PFSK-1 (cell line): ENCODE measurements at regions not wholly inside any gene's neighbourhood (a gene's known extent, or its start where the extent isn't known, plus 50 kb on each side); places are given as distances from the start of the nearest gene placed in this dataset.

Source experiments
- FOXP2 ChIP-seq: optimal IDR thresholded peaks from 2 replicates; pipeline ENCODE3; 2011; ENCODE audit warnings: borderline replicate concordance, control low read depth, inconsistent platforms; ENCODE audit not compliant: insufficient read depth; ENCODE audit errors: extremely low read length, extremely low read depth
- POLR2AphosphoS5 ChIP-seq: IDR thresholded peaks from 2 replicates; pipeline ENCODE4 v1.6.1; 2012; ENCODE audit warnings: low read depth, mild to moderate bottlenecking, control low read depth, low read length, moderate library complexity
- SIN3A ChIP-seq: IDR thresholded peaks from 2 replicates; pipeline ENCODE4 v1.6.1; 2012; ENCODE audit warnings: mild to moderate bottlenecking, low read length, moderate library complexity, borderline replicate concordance; ENCODE audit not compliant: insufficient read depth
- TAF1 ChIP-seq: IDR thresholded peaks from 2 replicates; pipeline ENCODE4 v1.6.1; 2012; ENCODE audit warnings: low read length, control low read depth, borderline replicate concordance; ENCODE audit not compliant: insufficient read depth
- TF ChIP-seq, protein P1 (sequence below), 2 experiments: IDR thresholded peaks; 2 replicates each; pipeline versions ENCODE4 v1.6.1 to v1.8.0; 2011 to 2012; ENCODE audit warnings: low read depth in 2 of 2, low read length in 2 of 2, control low read depth in 1 of 2, inconsistent platforms in 1 of 2, mild to moderate bottlenecking in 1 of 2, moderate library complexity in 1 of 2; ENCODE audit not compliant: insufficient read depth in 1 of 2

GRCh38 chr14:43939836-43940235, 567.2 kb downstream of the FSCB start:
- TF ChIP-seq TAF1 (no peak), FOXP2 (no peak), SIN3A (no peak), POLR2AphosphoS5 (no peak)
- TF ChIP-seq, protein P1, sequence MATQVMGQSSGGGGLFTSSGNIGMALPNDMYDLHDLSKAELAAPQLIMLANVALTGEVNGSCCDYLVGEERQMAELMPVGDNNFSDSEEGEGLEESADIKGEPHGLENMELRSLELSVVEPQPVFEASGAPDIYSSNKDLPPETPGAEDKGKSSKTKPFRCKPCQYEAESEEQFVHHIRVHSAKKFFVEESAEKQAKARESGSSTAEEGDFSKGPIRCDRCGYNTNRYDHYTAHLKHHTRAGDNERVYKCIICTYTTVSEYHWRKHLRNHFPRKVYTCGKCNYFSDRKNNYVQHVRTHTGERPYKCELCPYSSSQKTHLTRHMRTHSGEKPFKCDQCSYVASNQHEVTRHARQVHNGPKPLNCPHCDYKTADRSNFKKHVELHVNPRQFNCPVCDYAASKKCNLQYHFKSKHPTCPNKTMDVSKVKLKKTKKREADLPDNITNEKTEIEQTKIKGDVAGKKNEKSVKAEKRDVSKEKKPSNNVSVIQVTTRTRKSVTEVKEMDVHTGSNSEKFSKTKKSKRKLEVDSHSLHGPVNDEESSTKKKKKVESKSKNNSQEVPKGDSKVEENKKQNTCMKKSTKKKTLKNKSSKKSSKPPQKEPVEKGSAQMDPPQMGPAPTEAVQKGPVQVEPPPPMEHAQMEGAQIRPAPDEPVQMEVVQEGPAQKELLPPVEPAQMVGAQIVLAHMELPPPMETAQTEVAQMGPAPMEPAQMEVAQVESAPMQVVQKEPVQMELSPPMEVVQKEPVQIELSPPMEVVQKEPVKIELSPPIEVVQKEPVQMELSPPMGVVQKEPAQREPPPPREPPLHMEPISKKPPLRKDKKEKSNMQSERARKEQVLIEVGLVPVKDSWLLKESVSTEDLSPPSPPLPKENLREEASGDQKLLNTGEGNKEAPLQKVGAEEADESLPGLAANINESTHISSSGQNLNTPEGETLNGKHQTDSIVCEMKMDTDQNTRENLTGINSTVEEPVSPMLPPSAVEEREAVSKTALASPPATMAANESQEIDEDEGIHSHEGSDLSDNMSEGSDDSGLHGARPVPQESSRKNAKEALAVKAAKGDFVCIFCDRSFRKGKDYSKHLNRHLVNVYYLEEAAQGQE (IDR thresholded peaks at IDR 0.05; ENCODE audit: insufficient read depth in 1 of 2, low read depth in 2 of 2, low read length in 2 of 2): no peak

DNA sequence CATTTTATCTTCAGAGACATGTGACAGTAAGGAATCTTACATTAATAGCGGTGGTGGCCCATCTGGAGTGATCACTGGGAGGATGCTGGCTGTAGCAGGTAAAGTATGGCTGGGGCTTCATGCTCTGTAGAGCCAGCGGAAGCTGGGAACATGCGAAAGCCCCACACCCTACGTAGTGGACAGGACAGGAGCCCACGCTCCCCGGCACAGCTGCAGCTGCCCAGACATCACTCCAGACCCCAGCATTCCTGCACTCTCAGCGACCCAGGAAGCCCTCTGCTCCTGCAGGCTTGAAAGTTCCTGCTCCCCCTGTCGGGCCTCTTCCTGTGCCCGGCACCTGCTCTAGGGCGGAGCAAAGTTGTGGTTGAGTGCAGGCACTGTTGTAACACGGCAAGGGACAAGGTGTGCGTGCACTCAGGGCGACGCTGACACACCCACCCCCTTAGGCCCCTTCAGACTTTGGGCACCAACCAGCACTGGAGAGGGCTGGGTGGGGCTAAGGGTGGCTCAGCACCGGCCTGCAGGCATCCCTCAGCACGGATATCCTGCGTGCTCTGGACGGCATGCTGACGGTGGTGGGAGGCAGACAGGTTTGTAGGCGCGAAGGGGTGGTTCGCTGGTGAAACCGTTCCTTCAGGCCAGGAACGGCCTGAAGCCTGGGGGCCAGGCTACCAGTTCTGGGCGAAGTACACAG, 568.3 kb downstream of the FSCB start:
- no peak for TF ChIP-seq FOXP2
- no peak for TF ChIP-seq SIN3A
- TF ChIP-seq, protein P1 (IDR thresholded peaks at IDR 0.05; ENCODE audit: insufficient read depth in 1 of 2, low read depth in 2 of 2, low read length in 2 of 2): no peak
- TF ChIP-seq POLR2AphosphoS5: no peak
- TF ChIP-seq TAF1: no peak

GRCh38 chr14:43937001-43937400, 570.1 kb downstream of the FSCB start:
- TF ChIP-seq SIN3A (no peak), TAF1 (no peak), POLR2AphosphoS5 (no peak), FOXP2 (no peak)
- TF ChIP-seq, protein P1 (IDR thresholded peaks at IDR 0.05; ENCODE audit: insufficient read depth in 1 of 2, low read depth in 2 of 2, low read length in 2 of 2): no peak

DNA sequence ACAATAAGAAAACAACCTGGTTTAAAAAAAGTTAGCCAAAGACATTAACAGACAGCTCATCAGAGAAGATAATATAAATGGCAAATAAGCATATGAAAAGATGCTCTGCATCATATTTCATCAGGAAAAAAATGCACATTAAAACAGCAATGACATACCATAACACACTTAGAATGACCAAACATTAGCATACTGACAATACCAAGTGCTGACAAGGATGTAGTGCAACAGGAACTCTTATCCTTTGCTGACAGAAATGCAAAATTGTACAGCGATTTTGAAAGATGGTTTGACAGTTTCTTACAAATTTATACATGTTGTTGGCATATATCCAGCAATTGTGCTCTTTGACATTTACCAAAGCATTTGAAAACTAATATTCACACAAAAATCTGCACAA, 573.0 kb downstream of the FSCB start:
- no peak for TF ChIP-seq SIN3A
- TF ChIP-seq FOXP2: no peak
- no peak for TF ChIP-seq POLR2AphosphoS5
- TF ChIP-seq TAF1: no peak
- TF ChIP-seq, protein P1 (IDR thresholded peaks at IDR 0.05; ENCODE audit: insufficient read depth in 1 of 2, low read depth in 2 of 2, low read length in 2 of 2): no peak

GRCh38 chr14:43914041-43914693, 592.9 kb downstream of the FSCB start:
- TF ChIP-seq SIN3A (no peak), TAF1 (no peak), POLR2AphosphoS5 (no peak), FOXP2 (no peak)
- TF ChIP-seq, protein P1 (IDR thresholded peaks at IDR 0.05; ENCODE audit: insufficient read depth in 1 of 2, low read depth in 2 of 2, low read length in 2 of 2): no peak
